GOT3 (cell line): ENCODE measurements at regions not wholly inside any gene's neighbourhood (a gene's known extent, or its start where the extent isn't known, plus 50 kb on each side); places are given as distances from the start of the nearest gene placed in this dataset.
"Not testable (repeated sequence)": the region's sequence is repeated elsewhere in the genome, so short reads cannot be mapped to it uniquely, and the experiment has no call there.

Source experiments
- DNase-seq: peaks from one replicate; lab custom pipeline; 2025; ENCODE audit warnings: mixed read lengths; lab: John Stamatoyannopoulos, UW

- peak; percentile 35 for DNase-seq
Measured at GRCh38 chr5:126002222-126002897, 420.8 kb upstream of the GRAMD2B start.

GRCh38 chr5:126003309-126003708 is 419.9 kb upstream of the GRAMD2B start:
- DNase-seq: peak; percentile 5

- DNase-seq: no peak
Measured at GRCh38 chr5:126004636-126005035, 418.6 kb upstream of the GRAMD2B start.

GRCh38 chr5:126007841-126008240 is 415.4 kb upstream of the GRAMD2B start:
- DNase-seq: no peak

- DNase-seq: no peak
Measured at GRCh38 chr5:126009566-126009965, 413.6 kb upstream of the GRAMD2B start.

GRCh38 chr5:126011526-126011925 is 411.7 kb upstream of the GRAMD2B start:
- DNase-seq: not testable (repeated sequence)

- no peak for DNase-seq
Measured at GRCh38 chr5:126014676-126015075, 408.5 kb upstream of the GRAMD2B start.

- DNase-seq: no peak
Measured at GRCh38 chr5:126015235-126016181, 407.7 kb upstream of the GRAMD2B start.

- DNase-seq: no peak
Measured at GRCh38 chr5:126016256-126016655, 407.0 kb upstream of the GRAMD2B start.

GRCh38 chr5:126017096-126017495 is 406.1 kb upstream of the GRAMD2B start:
- DNase-seq: no peak

- DNase-seq: no peak
Measured at GRCh38 chr5:126020770-126021169, 402.4 kb upstream of the GRAMD2B start.

- DNase-seq: no peak
Measured at GRCh38 chr5:126023994-126024441, 399.2 kb upstream of the GRAMD2B start.

GRCh38 chr5:126027149-126027548 is 396.1 kb upstream of the GRAMD2B start:
- DNase-seq: no peak

GRCh38 chr5:126027652-126028051 is 395.6 kb upstream of the GRAMD2B start:
- no peak for DNase-seq

GRCh38 chr5:126028336-126028735 is 394.9 kb upstream of the GRAMD2B start:
- no peak for DNase-seq

GRCh38 chr5:126029282-126029681 is 393.9 kb upstream of the GRAMD2B start:
- DNase-seq: not testable (repeated sequence)

GRCh38 chr5:126030698-126031097 is 392.5 kb upstream of the GRAMD2B start:
- no peak for DNase-seq

- DNase-seq: no peak
Measured at GRCh38 chr5:126031989-126032716, 391.1 kb upstream of the GRAMD2B start.

GRCh38 chr5:126043688-126044087 is 379.5 kb upstream of the GRAMD2B start:
- no peak for DNase-seq

- no peak for DNase-seq
Measured at GRCh38 chr5:126044111-126044668, 379.0 kb upstream of the GRAMD2B start.

- DNase-seq: no peak
Measured at GRCh38 chr5:126044931-126045565, 378.2 kb upstream of the GRAMD2B start.

GRCh38 chr5:126046318-126046717 is 376.9 kb upstream of the GRAMD2B start:
- DNase-seq: no peak
